ENCODE measurements at regions not wholly inside any gene's neighbourhood (a gene's known extent, or its start where the extent isn't known, plus 50 kb on each side); places are given as distances from the start of the nearest gene placed in this dataset.

Small RNA genes lying in the stretch of these regions (microRNA-seq; reads per million reads assigned to microRNA genes)
- gene MIR3144 (ENCODE audit: borderline microRNAs expressed in 2 of 2) = 0 reads per million in 2 donors

All from posterior vena cava (tissue), 2 donors.